ENCODE measurements at regions not wholly inside any gene's neighbourhood (a gene's known extent, or its start where the extent isn't known, plus 50 kb on each side); places are given as distances from the start of the nearest gene placed in this dataset.

GRCh38 chr13:72424059-72424458 lies 303.4 kb downstream of the MZT1 start:
- Histone ChIP-seq H4K20me1 (ENCODE audit: insufficient read depth) (no peaks in the 10 kb centered on the region), H3K27me3 (ENCODE audit: insufficient read depth, low read depth, low read length) (no peaks in the 10 kb centered on the region), H3F3A (ENCODE audit: insufficient read depth, low read length, poor library complexity, severe bottlenecking) (no peaks in the 10 kb centered on the region), H3K9ac (ENCODE audit: low read length) (no peak overlapping the region), H2AFZ (ENCODE audit: low read depth, low read length) (no peak overlapping the region), H3K36me3 (ENCODE audit: insufficient read depth, low read length) (no peaks in the 10 kb centered on the region), H3K4me2 (ENCODE audit: low read length) (no peak overlapping the region), H3K9me3 (ENCODE audit: low read length) (no peaks in the 10 kb centered on the region), H3K9me2 (ENCODE audit: insufficient read depth, low read length) (no peaks in the 10 kb centered on the region), H3K27ac (ENCODE audit: low read length) (no peak overlapping the region), H3K79me2 (replicated peaks; ENCODE audit: insufficient read depth, low read length) (no peaks in the 10 kb centered on the region), H3K4me3 (ENCODE audit: low read length) (no peak overlapping the region)
- no peak for TF ChIP-seq SMC3 (conservative IDR thresholded peaks at IDR 0.05; ENCODE audit: poor library complexity)
- TF ChIP-seq EP300 (conservative IDR thresholded peaks at IDR 0.05; ENCODE audit: poor library complexity, severe bottlenecking) = no peak
- TF ChIP-seq TAF1 (IDR thresholded peaks at IDR 0.05; ENCODE audit: low read depth) = no peak
- TF ChIP-seq CTCF (IDR thresholded peaks at IDR 0.05; ENCODE audit: poor library complexity, severe bottlenecking) = no peak
- TF ChIP-seq RAD21 (conservative IDR thresholded peaks at IDR 0.05) = no peak
- TF ChIP-seq MXI1 (conservative IDR thresholded peaks at IDR 0.05; ENCODE audit: poor library complexity, severe bottlenecking) = no peak
- TF ChIP-seq POLR2AphosphoS5 (IDR thresholded peaks at IDR 0.05) = no peak
- no peak for TF ChIP-seq REST (IDR thresholded peaks at IDR 0.05; ENCODE audit: borderline replicate concordance)
- TF ChIP-seq EZH2 (IDR thresholded peaks at IDR 0.05; ENCODE audit: borderline replicate concordance, insufficient read depth, low read length, poor library complexity, severe bottlenecking) = no peak

GRCh38 chr13:72415817-72416216 lies 311.6 kb downstream of the MZT1 start:
- Histone ChIP-seq H3K9me2 (ENCODE audit: insufficient read depth, low read length) (no peaks in the 10 kb centered on the region), H3K9ac (ENCODE audit: low read length) (no peak overlapping the region), H2AFZ (ENCODE audit: low read depth, low read length) (no peak overlapping the region), H3K27me3 (ENCODE audit: insufficient read depth, low read depth, low read length) (no peaks in the 10 kb centered on the region), H4K20me1 (ENCODE audit: insufficient read depth) (no peaks in the 10 kb centered on the region), H3F3A (ENCODE audit: insufficient read depth, low read length, poor library complexity, severe bottlenecking) (no peaks in the 10 kb centered on the region), H3K79me2 (replicated peaks; ENCODE audit: insufficient read depth, low read length) (no peaks in the 10 kb centered on the region), H3K27ac (ENCODE audit: low read length) (no peak overlapping the region), H3K36me3 (ENCODE audit: insufficient read depth, low read length) (no peaks in the 10 kb centered on the region), H3K9me3 (ENCODE audit: low read length) (no peaks in the 10 kb centered on the region), H3K4me3 (ENCODE audit: low read length) (no peak overlapping the region), H3K4me2 (ENCODE audit: low read length) (no peak overlapping the region)
- TF ChIP-seq RAD21 (conservative IDR thresholded peaks at IDR 0.05) = no peak
- no peak for TF ChIP-seq REST (IDR thresholded peaks at IDR 0.05; ENCODE audit: borderline replicate concordance)
- no peak for TF ChIP-seq POLR2AphosphoS5 (IDR thresholded peaks at IDR 0.05)
- TF ChIP-seq MXI1 (conservative IDR thresholded peaks at IDR 0.05; ENCODE audit: poor library complexity, severe bottlenecking) = no peak
- no peak for TF ChIP-seq SMC3 (conservative IDR thresholded peaks at IDR 0.05; ENCODE audit: poor library complexity)
- no peak for TF ChIP-seq EZH2 (IDR thresholded peaks at IDR 0.05; ENCODE audit: borderline replicate concordance, insufficient read depth, low read length, poor library complexity, severe bottlenecking)
- no peak for TF ChIP-seq TAF1 (IDR thresholded peaks at IDR 0.05; ENCODE audit: low read depth)
- no peak for TF ChIP-seq CTCF (IDR thresholded peaks at IDR 0.05; ENCODE audit: poor library complexity, severe bottlenecking)
- no peak for TF ChIP-seq EP300 (conservative IDR thresholded peaks at IDR 0.05; ENCODE audit: poor library complexity, severe bottlenecking)

All from neural cell (in vitro differentiated cells).